Activated naive CD8-positive, alpha-beta T cell treated with anti-CD3 and anti-CD28 coated beads, Interleukin-2, amount 10 ng/mL, durations not matched to agents 7 days and 5 days (primary cell): ENCODE measurements at regions not wholly inside any gene's neighbourhood (a gene's known extent, or its start where the extent isn't known, plus 50 kb on each side); places are given as distances from the start of the nearest gene placed in this dataset.

Source experiments
- ATAC-seq: fragments of 150-1000 bp; cut with Tn5 transposase; one replicate; pipeline ENCODE4 v1.10.0; 2021; ENCODE audit warnings: low read depth, moderate library complexity
- POLR2A ChIA-PET: fragments of 350-600 bp; sonication (Branson Sonifier 250); formaldehyde crosslinking; loops from one replicate; lab custom pipeline; 2021; ENCODE audit warnings: antibody characterized with exemption; lab: Charles Lee
- DNase-seq: peaks from one replicate; pipeline ENCODE4 v3.0.0; 2021
- H3K27ac Mint-ChIP-seq: one replicate; pipeline ENCODE4 v1.8.0; 2022; ENCODE audit warnings: mild to moderate bottlenecking, mixed read lengths
- H3K27me3 Mint-ChIP-seq: one replicate; pipeline ENCODE4 v1.8.0; 2022; ENCODE audit warnings: mild to moderate bottlenecking, moderate library complexity, mixed read lengths
- H3K36me3 Mint-ChIP-seq: one replicate; pipeline ENCODE4 v1.8.0; 2021; ENCODE audit warnings: mild to moderate bottlenecking, mixed read lengths
- H3K4me1 Mint-ChIP-seq: one replicate; pipeline ENCODE4 v1.8.0; 2021; ENCODE audit warnings: mixed read lengths
- H3K4me3 Mint-ChIP-seq: one replicate; pipeline ENCODE4 v1.8.0; 2022; ENCODE audit warnings: mild to moderate bottlenecking, moderate library complexity, mixed read lengths
- H3K9me3 Mint-ChIP-seq: one replicate; pipeline ENCODE4 v1.8.0; 2021; ENCODE audit warnings: mixed read lengths

DNA sequence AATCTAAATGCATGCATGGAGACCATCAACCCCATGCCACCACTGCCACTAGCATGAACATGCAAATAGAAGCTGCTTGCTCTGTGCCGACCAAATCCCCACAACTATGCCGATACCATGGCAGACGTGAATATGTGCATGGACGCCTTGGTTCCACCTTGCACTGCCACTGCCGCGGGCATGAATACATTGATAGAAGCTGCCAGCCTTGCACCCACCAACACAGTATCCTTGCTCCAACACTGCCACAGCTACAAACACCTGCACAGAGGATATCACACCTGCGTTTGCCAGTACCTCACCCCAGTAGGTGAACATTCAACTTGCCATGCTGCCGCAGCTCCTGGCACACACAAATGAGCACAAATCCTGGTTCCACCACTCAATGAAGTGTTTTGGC lies 527.4 kb upstream of the REG3G start:
- H3K9me3 Mint-ChIP-seq, result peaks cover 22% of the 10 kb centered on the region
- H3K4me3 Mint-ChIP-seq, result no peak overlapping the region
- POLR2A ChIA-PET, result no interaction called here
- ATAC-seq (no peak), DNase-seq (no peak)
- H3K27me3 Mint-ChIP-seq, result no peaks in the 10 kb centered on the region
- H3K4me1 Mint-ChIP-seq, result no peaks in the 10 kb centered on the region
- no peak overlapping the region for H3K27ac Mint-ChIP-seq
- H3K36me3 Mint-ChIP-seq, result no peaks in the 10 kb centered on the region

GRCh38 chr2:78506301-78506700 lies 519.2 kb upstream of the REG3G start:
- H3K9me3 Mint-ChIP-seq, result peaks cover 22% of the 10 kb centered on the region
- no peak overlapping the region for H3K4me3 Mint-ChIP-seq
- DNase-seq (no peak), ATAC-seq (no peak)
- no peaks in the 10 kb centered on the region for H3K36me3 Mint-ChIP-seq
- POLR2A ChIA-PET, result no interaction called here
- H3K27me3 Mint-ChIP-seq, result no peaks in the 10 kb centered on the region
- no peak overlapping the region for H3K27ac Mint-ChIP-seq
- no peaks in the 10 kb centered on the region for H3K4me1 Mint-ChIP-seq

GRCh38 chr2:78521938-78522337 lies 503.6 kb upstream of the REG3G start:
- H3K27me3 Mint-ChIP-seq, result no peaks in the 10 kb centered on the region

DNA sequence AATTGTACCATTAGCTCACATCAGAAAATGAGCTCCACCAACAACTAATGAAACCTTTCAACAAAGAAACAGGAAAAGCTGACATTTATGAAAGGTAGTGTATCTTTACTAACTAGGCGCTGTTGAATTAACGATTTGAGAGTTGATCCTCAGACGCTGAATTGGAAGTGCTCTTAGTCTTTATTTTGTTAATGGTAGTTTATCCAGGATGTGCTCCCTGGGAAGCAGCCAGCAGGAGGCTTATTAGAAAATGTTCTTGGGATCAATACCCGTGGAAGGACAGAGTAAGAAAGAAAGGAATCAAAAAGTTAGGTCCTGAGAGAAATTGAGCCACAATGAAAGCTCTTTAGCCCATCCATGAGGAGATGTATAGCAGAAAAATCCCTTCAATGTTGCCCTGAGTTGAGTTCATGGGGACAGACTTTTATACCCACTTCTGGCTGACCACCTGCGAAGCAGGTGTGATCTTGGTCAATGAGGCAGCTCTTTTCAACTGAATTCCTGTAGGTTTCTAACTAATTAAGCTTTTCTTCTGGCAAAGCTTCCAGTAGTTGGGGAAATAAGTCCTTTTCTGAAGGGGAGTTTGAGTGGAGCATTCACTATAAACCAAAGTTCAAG lies 492.6 kb upstream of the REG3G start:
- ATAC-seq, result no peak
- no peak overlapping the region for H3K4me3 Mint-ChIP-seq
- DNase-seq, result no peak
- H3K27ac Mint-ChIP-seq, result no peak overlapping the region
- POLR2A ChIA-PET, result no interaction called here
- H3K27me3 Mint-ChIP-seq, result no peaks in the 10 kb centered on the region
- no peaks in the 10 kb centered on the region for H3K4me1 Mint-ChIP-seq
- H3K36me3 Mint-ChIP-seq, result no peaks in the 10 kb centered on the region
- H3K9me3 Mint-ChIP-seq, result peaks cover 2% of the 10 kb centered on the region

More at GRCh38 chr2:78521938-78522337, 503.6 kb upstream of the REG3G start:
- ATAC-seq (no peak), DNase-seq (no peak)
- Mint-ChIP-seq H3K9me3 (peaks cover 2% of the 10 kb centered on the region), H3K36me3 (no peaks in the 10 kb centered on the region), H3K4me1 (no peaks in the 10 kb centered on the region), H3K4me3 (no peak overlapping the region), H3K27ac (no peak overlapping the region)
- POLR2A ChIA-PET, result no interaction called here

GRCh38 chr2:78535395-78535794 lies 490.1 kb upstream of the REG3G start:
- Mint-ChIP-seq H3K4me3 (no peak overlapping the region), H3K36me3 (no peaks in the 10 kb centered on the region), H3K27me3 (no peaks in the 10 kb centered on the region), H3K4me1 (no peaks in the 10 kb centered on the region), H3K9me3 (peaks cover 2% of the 10 kb centered on the region), H3K27ac (no peak overlapping the region)
- no peak for DNase-seq
- POLR2A ChIA-PET, result no interaction called here
- no peak for ATAC-seq

DNA sequence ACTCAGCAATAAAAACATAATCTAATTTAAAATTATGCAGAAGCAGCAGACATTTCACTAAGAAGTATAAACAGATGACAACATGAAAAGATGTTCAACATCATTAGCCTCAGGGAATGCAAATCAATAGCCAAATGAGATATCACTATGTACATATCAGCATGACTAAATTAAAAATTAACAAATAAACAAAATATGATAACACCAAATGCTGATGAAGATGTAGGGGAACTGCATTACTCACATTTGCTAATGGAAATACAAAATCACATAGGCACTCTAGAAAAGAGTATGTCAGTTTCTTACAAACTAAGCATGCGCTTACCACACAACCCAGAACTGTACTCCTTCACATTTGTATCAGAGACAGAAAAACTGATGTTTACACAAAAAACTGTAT lies 487.2 kb upstream of the REG3G start:
- Mint-ChIP-seq H3K4me1 (no peaks in the 10 kb centered on the region), H3K36me3 (no peaks in the 10 kb centered on the region), H3K27me3 (no peaks in the 10 kb centered on the region), H3K4me3 (no peak overlapping the region), H3K9me3 (peaks cover 8% of the 10 kb centered on the region), H3K27ac (no peak overlapping the region)
- POLR2A ChIA-PET, result no interaction called here
- DNase-seq, result no peak
- ATAC-seq, result no peak

DNA sequence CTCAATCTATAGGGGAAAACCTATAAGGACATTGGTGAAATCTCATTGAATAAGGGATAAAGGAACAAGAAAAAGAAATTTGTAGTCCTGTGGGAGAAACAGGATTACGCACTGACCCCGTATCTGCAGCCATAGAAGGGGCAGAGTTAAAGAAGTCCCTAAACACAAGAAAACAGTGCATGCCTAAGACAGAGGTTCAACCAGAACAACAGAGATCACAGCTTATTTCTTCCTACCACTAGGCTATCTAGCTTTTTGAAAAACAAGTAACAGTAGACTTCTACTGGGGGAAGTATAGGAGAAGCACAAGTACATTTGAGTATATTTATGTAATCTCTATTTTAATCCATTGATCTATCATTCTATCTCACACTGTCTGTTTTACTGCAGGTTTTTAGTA lies 485.2 kb upstream of the REG3G start:
- no peak overlapping the region for H3K4me3 Mint-ChIP-seq
- H3K9me3 Mint-ChIP-seq, result peaks cover 8% of the 10 kb centered on the region
- ATAC-seq, result no peak
- no peaks in the 10 kb centered on the region for H3K27me3 Mint-ChIP-seq
- no peaks in the 10 kb centered on the region for H3K4me1 Mint-ChIP-seq
- H3K36me3 Mint-ChIP-seq, result no peaks in the 10 kb centered on the region
- no peak overlapping the region for H3K27ac Mint-ChIP-seq
- no peak for DNase-seq
- POLR2A ChIA-PET, result no interaction called here

DNA sequence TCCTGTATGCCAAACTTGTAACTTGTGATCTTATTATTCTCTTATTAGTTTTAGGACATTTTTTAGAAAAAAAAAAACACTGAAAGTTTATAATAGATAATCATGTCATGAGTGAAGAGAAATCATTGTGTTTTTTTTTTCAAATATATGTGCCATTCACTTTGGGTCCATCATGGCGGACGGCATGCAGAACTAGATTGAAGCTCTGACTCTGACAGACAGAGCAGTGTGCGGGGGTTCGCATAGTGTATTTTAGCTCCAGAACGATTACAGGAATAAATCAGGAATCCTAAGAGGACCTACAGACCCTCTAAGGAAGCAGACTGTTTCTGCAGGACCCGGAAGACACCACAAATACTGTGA lies 484.4 kb upstream of the REG3G start:
- Mint-ChIP-seq H3K27ac (no peak overlapping the region), H3K27me3 (no peaks in the 10 kb centered on the region), H3K9me3 (peaks cover 8% of the 10 kb centered on the region), H3K36me3 (no peaks in the 10 kb centered on the region), H3K4me3 (no peak overlapping the region), H3K4me1 (no peaks in the 10 kb centered on the region)
- ATAC-seq (no peak), DNase-seq (no peak)
- POLR2A ChIA-PET, result no interaction called here

DNA sequence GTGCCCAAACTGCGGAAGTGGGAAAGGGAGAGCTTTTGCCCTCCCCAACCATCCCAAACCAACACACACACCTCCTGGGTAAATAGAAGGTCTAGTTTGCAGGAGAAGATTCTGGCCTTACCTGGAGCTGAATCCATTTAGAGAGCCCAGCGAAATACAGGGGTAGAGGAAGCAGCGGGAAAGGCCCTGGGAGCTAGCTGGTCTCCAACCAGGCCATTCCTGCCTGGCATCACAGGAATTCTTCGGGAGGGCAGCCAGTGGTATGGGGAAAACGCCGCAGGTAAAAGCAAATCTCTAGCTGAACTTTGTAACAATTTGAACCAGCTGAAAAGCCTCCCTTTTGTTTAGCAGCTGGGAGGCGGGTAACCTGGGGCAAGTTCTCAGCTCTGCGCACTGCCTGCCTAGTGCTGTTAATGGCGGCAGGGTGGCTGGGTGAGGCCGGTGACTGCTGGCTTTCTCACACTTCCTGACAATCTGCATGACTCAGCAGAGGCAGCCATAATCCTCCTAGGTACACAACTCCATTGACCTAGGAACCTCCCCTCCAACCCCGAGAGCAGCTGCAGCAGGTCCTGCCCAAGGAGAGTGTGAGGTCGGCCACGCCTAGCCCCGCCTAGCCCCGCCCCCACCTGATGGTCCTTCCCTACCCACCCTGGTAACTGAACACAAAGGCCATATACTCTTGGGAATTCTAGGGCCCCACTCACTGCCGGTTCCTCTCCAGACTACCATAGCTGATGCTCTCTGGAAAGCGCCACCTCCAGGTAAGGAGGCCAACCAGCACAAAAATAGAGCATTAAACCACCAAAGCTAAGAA lies 483.8 kb upstream of the REG3G start:
- Mint-ChIP-seq H3K4me1 (no peaks in the 10 kb centered on the region), H3K4me3 (no peak overlapping the region), H3K27ac (no peak overlapping the region), H3K9me3 (peaks cover 8% of the 10 kb centered on the region), H3K27me3 (no peaks in the 10 kb centered on the region), H3K36me3 (no peaks in the 10 kb centered on the region)
- ATAC-seq (no peak), DNase-seq (no peak)
- POLR2A ChIA-PET, result no interaction called here

- no peak overlapping the region for H3K4me3 Mint-ChIP-seq
- no peaks in the 10 kb centered on the region for H3K27me3 Mint-ChIP-seq
- POLR2A ChIA-PET, result no interaction called here
- ATAC-seq (no peak), DNase-seq (no peak)
- H3K27ac Mint-ChIP-seq, result no peak overlapping the region
- H3K9me3 Mint-ChIP-seq, result peaks cover 5% of the 10 kb centered on the region
- no peaks in the 10 kb centered on the region for H3K36me3 Mint-ChIP-seq
- H3K4me1 Mint-ChIP-seq, result no peaks in the 10 kb centered on the region
Observed at GRCh38 chr2:78546843-78547242, 478.7 kb upstream of the REG3G start.

- Mint-ChIP-seq H3K27ac (no peak overlapping the region), H3K4me1 (no peaks in the 10 kb centered on the region), H3K4me3 (no peak overlapping the region), H3K36me3 (no peaks in the 10 kb centered on the region), H3K9me3 (no peaks in the 10 kb centered on the region), H3K27me3 (no peaks in the 10 kb centered on the region)
- DNase-seq (no peak), ATAC-seq (no peak)
- POLR2A ChIA-PET, result no interaction called here
Observed at GRCh38 chr2:78549766-78550165, 475.7 kb upstream of the REG3G start.

DNA sequence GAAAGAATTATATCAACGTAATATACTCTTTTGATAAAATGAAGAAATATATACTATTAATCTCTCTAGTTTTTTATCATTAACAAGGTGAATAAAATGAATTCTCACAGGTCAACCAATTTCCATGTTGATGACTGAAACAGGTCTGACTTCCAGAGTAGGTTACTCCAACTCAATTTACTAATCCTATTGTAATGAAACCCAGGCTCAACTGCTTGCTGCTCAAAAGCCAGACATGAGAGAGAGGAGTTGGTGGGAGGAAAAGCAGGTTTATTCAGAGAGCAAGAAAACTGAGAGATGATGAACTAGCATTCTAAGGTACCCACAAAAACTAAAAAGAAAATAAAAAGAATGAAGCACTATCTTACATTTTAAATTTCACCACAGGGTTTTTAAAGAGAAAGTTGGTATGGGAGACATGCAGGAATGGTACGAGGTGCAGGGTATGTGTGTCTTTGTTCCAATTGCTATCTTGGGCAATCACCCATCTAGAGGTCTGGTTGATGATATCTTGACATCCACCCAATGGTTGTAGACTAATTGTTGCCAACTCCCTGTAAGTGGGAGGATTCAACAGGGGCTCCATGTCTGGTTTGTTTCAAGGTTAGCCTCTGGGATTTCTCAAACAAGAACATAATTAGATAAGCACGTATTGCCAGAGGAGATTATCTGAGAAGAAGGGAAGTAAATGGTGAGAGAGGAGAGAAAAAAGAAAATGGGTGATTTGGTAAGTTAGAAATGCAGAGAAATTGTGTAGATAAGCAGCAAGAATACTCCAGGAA lies 471.4 kb upstream of the REG3G start:
- H3K9me3 Mint-ChIP-seq, result peaks cover 4% of the 10 kb centered on the region
- no peaks in the 10 kb centered on the region for H3K36me3 Mint-ChIP-seq
- H3K27me3 Mint-ChIP-seq, result no peaks in the 10 kb centered on the region
- no peak for DNase-seq
- POLR2A ChIA-PET, result no interaction called here
- H3K4me1 Mint-ChIP-seq, result no peaks in the 10 kb centered on the region
- ATAC-seq, result no peak
- no peak overlapping the region for H3K27ac Mint-ChIP-seq
- no peak overlapping the region for H3K4me3 Mint-ChIP-seq

GRCh38 chr2:78561876-78562275 lies 463.6 kb upstream of the REG3G start:
- POLR2A ChIA-PET, result no interaction called here
- Mint-ChIP-seq H3K4me1 (no peaks in the 10 kb centered on the region), H3K9me3 (peaks cover 4% of the 10 kb centered on the region), H3K4me3 (no peak overlapping the region), H3K27ac (no peak overlapping the region), H3K27me3 (no peaks in the 10 kb centered on the region), H3K36me3 (no peaks in the 10 kb centered on the region)
- DNase-seq (no peak), ATAC-seq (no peak)

- POLR2A ChIA-PET, result interaction anchor here (0.7 kb wide), 1 partner anchor 13 kb away, joined by 4 read pairs; no protein-coding TSS in a partner anchor
- DNase-seq (no peak), ATAC-seq (no peak)
- Mint-ChIP-seq H3K4me3 (no peak overlapping the region), H3K36me3 (no peaks in the 10 kb centered on the region), H3K4me1 (no peaks in the 10 kb centered on the region), H3K27me3 (no peaks in the 10 kb centered on the region), H3K9me3 (peaks cover 4% of the 10 kb centered on the region), H3K27ac (no peak overlapping the region)
Observed at GRCh38 chr2:78564666-78565065, 460.8 kb upstream of the REG3G start.
